ENCODE measurements at regions not wholly inside any gene's neighbourhood (a gene's known extent, or its start where the extent isn't known, plus 50 kb on each side); places are given as distances from the start of the nearest gene placed in this dataset.

DNA sequence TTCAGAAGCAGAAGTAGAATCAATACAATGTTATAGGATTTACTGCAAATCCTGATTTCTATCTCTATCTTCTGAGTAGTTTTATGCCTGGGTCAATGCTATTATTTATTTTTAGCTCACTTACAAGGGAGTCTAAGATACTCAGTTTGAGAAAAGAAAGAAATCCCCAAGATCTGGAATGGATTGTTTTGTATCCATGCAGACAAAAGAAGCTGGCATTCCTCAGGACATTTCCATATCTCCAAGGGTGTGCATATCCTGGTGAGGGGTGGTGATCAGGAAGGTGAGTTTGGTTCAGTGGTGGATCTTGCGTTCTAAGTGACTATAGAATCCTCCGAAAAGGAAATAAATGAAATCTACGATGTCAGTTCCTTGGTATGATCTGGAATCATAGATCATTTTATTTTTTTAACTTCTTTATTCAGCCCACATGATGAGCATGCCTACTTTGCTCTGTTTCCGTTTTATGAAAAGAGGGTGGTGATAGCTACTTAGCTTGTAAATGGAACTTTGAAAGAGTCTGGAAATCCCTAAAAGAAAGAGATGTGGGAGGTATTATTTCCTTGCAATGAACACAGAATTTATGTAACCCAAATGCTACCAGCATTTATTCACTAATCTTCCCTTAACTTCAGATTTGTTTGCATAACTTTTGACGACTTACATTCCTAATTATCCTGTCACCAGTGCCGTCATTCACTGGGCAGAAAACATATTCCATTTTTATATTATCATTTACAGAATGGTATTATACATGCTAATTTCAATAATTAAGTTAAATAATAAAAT lies 81.1 kb upstream of the RAPGEF2 start:
- TF ChIP-seq, protein P1, sequence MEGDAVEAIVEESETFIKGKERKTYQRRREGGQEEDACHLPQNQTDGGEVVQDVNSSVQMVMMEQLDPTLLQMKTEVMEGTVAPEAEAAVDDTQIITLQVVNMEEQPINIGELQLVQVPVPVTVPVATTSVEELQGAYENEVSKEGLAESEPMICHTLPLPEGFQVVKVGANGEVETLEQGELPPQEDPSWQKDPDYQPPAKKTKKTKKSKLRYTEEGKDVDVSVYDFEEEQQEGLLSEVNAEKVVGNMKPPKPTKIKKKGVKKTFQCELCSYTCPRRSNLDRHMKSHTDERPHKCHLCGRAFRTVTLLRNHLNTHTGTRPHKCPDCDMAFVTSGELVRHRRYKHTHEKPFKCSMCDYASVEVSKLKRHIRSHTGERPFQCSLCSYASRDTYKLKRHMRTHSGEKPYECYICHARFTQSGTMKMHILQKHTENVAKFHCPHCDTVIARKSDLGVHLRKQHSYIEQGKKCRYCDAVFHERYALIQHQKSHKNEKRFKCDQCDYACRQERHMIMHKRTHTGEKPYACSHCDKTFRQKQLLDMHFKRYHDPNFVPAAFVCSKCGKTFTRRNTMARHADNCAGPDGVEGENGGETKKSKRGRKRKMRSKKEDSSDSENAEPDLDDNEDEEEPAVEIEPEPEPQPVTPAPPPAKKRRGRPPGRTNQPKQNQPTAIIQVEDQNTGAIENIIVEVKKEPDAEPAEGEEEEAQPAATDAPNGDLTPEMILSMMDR (IDR thresholded peaks at IDR 0.05), result no peak
- TF ChIP-seq POLR2A (IDR thresholded peaks at IDR 0.05) (no peak), POLR2AphosphoS5 (IDR thresholded peaks at IDR 0.05) (no peak), EP300 (IDR thresholded peaks at IDR 0.05; ENCODE audit: low read depth) (no peak)

Data from transverse colon (tissue), 4 donors.